ENCODE measurements at regions not wholly inside any gene's neighbourhood (a gene's known extent, or its start where the extent isn't known, plus 50 kb on each side); places are given as distances from the start of the nearest gene placed in this dataset.

GRCh38 chr4:111562826-111563225 lies 582.4 kb upstream of the FAM241A start:
- CTCF ChIA-PET, result no interaction called here

GRCh38 chr4:111572470-111572869 lies 572.8 kb upstream of the FAM241A start:
- Histone ChIP-seq H3K27me3 (ENCODE audit: control insufficient read depth, insufficient read depth, low read length) (no peaks in the 10 kb centered on the region), H3K36me3 (ENCODE audit: control insufficient read depth, insufficient read depth, low read length) (no peaks in the 10 kb centered on the region), H3K4me3 (ENCODE audit: low read depth, low read length) (no peak overlapping the region)
- POLR2A ChIA-PET, result no interaction called here
- no peak for DNase-seq (ENCODE audit: low read depth)
- CTCF ChIA-PET, result interaction anchor here (1.3 kb wide), 1 partner anchor 9 kb away, joined by 3 read pairs; no protein-coding TSS in a partner anchor
- TF ChIP-seq CTCF (IDR thresholded peaks at IDR 0.05; ENCODE audit: insufficient read depth, low read depth, low read length), result no peak

More at GRCh38 chr4:111562826-111563225, 582.4 kb upstream of the FAM241A start:
- POLR2A ChIA-PET, result no interaction called here
- H3K27me3 ChIP-seq (ENCODE audit: control insufficient read depth, insufficient read depth, low read length), result no peaks in the 10 kb centered on the region
- no peaks in the 10 kb centered on the region for H3K36me3 ChIP-seq (ENCODE audit: control insufficient read depth, insufficient read depth, low read length)
- peak; percentile 13 for DNase-seq (ENCODE audit: low read depth)
- no peak for TF ChIP-seq CTCF (IDR thresholded peaks at IDR 0.05; ENCODE audit: insufficient read depth, low read depth, low read length)
- H3K4me3 ChIP-seq (ENCODE audit: low read depth, low read length), result no peak overlapping the region

GRCh38 chr4:111573386-111573785 lies 571.9 kb upstream of the FAM241A start:
- POLR2A ChIA-PET, result no interaction called here
- CTCF ChIA-PET, result interaction anchor here (1.3 to 1.4 kb wide), 2 partner anchors 10 to 30 kb away, joined by 3 to 4 read pairs; no protein-coding TSS in a partner anchor
- no peak for TF ChIP-seq CTCF (IDR thresholded peaks at IDR 0.05; ENCODE audit: insufficient read depth, low read depth, low read length)
- no peak for DNase-seq (ENCODE audit: low read depth)
- Histone ChIP-seq H3K36me3 (ENCODE audit: control insufficient read depth, insufficient read depth, low read length) (no peaks in the 10 kb centered on the region), H3K27me3 (ENCODE audit: control insufficient read depth, insufficient read depth, low read length) (no peaks in the 10 kb centered on the region), H3K4me3 (ENCODE audit: low read depth, low read length) (no peak overlapping the region)

GRCh38 chr4:111579767-111580166 lies 565.5 kb upstream of the FAM241A start:
- TF ChIP-seq CTCF (IDR thresholded peaks at IDR 0.05; ENCODE audit: insufficient read depth, low read depth, low read length), result no peak
- no peaks in the 10 kb centered on the region for H3K27me3 ChIP-seq (ENCODE audit: control insufficient read depth, insufficient read depth, low read length)
- ChIA-PET CTCF (no interaction called here), POLR2A (no interaction called here)
- H3K36me3 ChIP-seq (ENCODE audit: control insufficient read depth, insufficient read depth, low read length), result no peaks in the 10 kb centered on the region
- no peak overlapping the region for H3K4me3 ChIP-seq (ENCODE audit: low read depth, low read length)
- DNase-seq (ENCODE audit: low read depth), result no peak

GRCh38 chr4:111595456-111595855 lies 549.8 kb upstream of the FAM241A start:
- ChIA-PET CTCF (interaction anchor here (1.1 to 1.4 kb wide), 2 partner anchors 12 to 33 kb away, joined by 3 read pairs; no protein-coding TSS in a partner anchor), POLR2A (no interaction called here)
- no peak for TF ChIP-seq CTCF (IDR thresholded peaks at IDR 0.05; ENCODE audit: insufficient read depth, low read depth, low read length)
- DNase-seq (ENCODE audit: low read depth), result no peak
- Histone ChIP-seq H3K4me3 (ENCODE audit: low read depth, low read length) (no peak overlapping the region), H3K27me3 (ENCODE audit: control insufficient read depth, insufficient read depth, low read length) (no peaks in the 10 kb centered on the region), H3K36me3 (ENCODE audit: control insufficient read depth, insufficient read depth, low read length) (no peaks in the 10 kb centered on the region)
